DMS53 treated with DMSO at 0.1 percent for 48 hours (cell line): ENCODE measurements at regions not wholly inside any gene's neighbourhood (a gene's known extent, or its start where the extent isn't known, plus 50 kb on each side); places are given as distances from the start of the nearest gene placed in this dataset.

ENCODE experiments used
- DNase-seq: peaks from one replicate; lab custom pipeline; 2025; ENCODE audit not compliant: unreplicated experiment; lab: John Stamatoyannopoulos, UW

- DNase-seq: no peak
These were observed 979.9 kb downstream of the TYW1 start for GRCh38 chr7:67976490-67976889.

GRCh38 chr7:67983486-67983885 lies 986.9 kb downstream of the TYW1 start:
- no peak for DNase-seq

GRCh38 chr7:67984326-67984725 lies 987.7 kb downstream of the TYW1 start:
- no peak for DNase-seq

GRCh38 chr7:67989142-67989541 lies 992.5 kb downstream of the TYW1 start:
- DNase-seq: no peak

GRCh38 chr7:67990003-67990402 lies 993.4 kb downstream of the TYW1 start:
- no peak for DNase-seq

- DNase-seq: no peak
These were observed 994.1 kb downstream of the TYW1 start for GRCh38 chr7:67990716-67991115.

GRCh38 chr7:67992287-67992686 lies 995.7 kb downstream of the TYW1 start:
- no peak for DNase-seq

GRCh38 chr7:68005992-68006391 lies 1009.4 kb downstream of the TYW1 start:
- DNase-seq: no peak

- DNase-seq: no peak
These were observed 1010.0 kb downstream of the TYW1 start for GRCh38 chr7:68006619-68007018.

GRCh38 chr7:68009716-68010115 lies 1013.1 kb downstream of the TYW1 start:
- DNase-seq: no peak

- DNase-seq: no peak
These were observed 1017.6 kb downstream of the TYW1 start for GRCh38 chr7:68014031-68014736.

- DNase-seq: no peak
These were observed 1018.7 kb downstream of the TYW1 start for GRCh38 chr7:68015122-68015977.

- DNase-seq: no peak
These were observed 1019.4 kb downstream of the TYW1 start for GRCh38 chr7:68015978-68016532.

GRCh38 chr7:68020102-68020501 lies 1023.5 kb downstream of the TYW1 start:
- no peak for DNase-seq

- no peak for DNase-seq
These were observed 1028.7 kb downstream of the TYW1 start for GRCh38 chr7:68025369-68025768.

GRCh38 chr7:68030530-68030929 lies 1033.9 kb downstream of the TYW1 start:
- no peak for DNase-seq

- DNase-seq: no peak
These were observed 1034.7 kb downstream of the TYW1 start for GRCh38 chr7:68031180-68031943.

GRCh38 chr7:68038621-68039314 lies 1042.1 kb downstream of the TYW1 start:
- DNase-seq: no peak

GRCh38 chr7:68041554-68041953 lies 1044.9 kb downstream of the TYW1 start:
- no peak for DNase-seq

GRCh38 chr7:68043546-68043945 lies 1046.9 kb downstream of the TYW1 start:
- no peak for DNase-seq

- no peak for DNase-seq
These were observed 1054.0 kb downstream of the TYW1 start for GRCh38 chr7:68050627-68051026.
